Esophagus squamous epithelium (tissue), 4 donors: ENCODE measurements at regions not wholly inside any gene's neighbourhood (a gene's known extent, or its start where the extent isn't known, plus 50 kb on each side); places are given as distances from the start of the nearest gene placed in this dataset.

Experiments used
- POLR2A ChIP-seq, 4 donors: fragments of 450-650 bp; IDR thresholded peaks; one replicate each; pipeline ENCODE4 v1.6.1; 2017; ENCODE audit warnings: antibody characterized with exemption in 4 of 4, mild to moderate bottlenecking in 4 of 4, moderate library complexity in 3 of 4
- TF ChIP-seq, protein P1 (sequence below), 6 experiments: fragments of 450-650 bp in 4 of 6; fragments of 200-600 bp in 2 of 6; sonication (generic) in 2 of 6; IDR thresholded peaks; one replicate each; pipeline ENCODE4 v1.5.1; 2016 to 2019; ENCODE audit warnings: antibody characterized with exemption in 6 of 6, mild to moderate bottlenecking in 4 of 6, moderate library complexity in 4 of 6

- TF ChIP-seq, protein P1, sequence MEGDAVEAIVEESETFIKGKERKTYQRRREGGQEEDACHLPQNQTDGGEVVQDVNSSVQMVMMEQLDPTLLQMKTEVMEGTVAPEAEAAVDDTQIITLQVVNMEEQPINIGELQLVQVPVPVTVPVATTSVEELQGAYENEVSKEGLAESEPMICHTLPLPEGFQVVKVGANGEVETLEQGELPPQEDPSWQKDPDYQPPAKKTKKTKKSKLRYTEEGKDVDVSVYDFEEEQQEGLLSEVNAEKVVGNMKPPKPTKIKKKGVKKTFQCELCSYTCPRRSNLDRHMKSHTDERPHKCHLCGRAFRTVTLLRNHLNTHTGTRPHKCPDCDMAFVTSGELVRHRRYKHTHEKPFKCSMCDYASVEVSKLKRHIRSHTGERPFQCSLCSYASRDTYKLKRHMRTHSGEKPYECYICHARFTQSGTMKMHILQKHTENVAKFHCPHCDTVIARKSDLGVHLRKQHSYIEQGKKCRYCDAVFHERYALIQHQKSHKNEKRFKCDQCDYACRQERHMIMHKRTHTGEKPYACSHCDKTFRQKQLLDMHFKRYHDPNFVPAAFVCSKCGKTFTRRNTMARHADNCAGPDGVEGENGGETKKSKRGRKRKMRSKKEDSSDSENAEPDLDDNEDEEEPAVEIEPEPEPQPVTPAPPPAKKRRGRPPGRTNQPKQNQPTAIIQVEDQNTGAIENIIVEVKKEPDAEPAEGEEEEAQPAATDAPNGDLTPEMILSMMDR (IDR thresholded peaks at IDR 0.05): no peak
- TF ChIP-seq POLR2A (IDR thresholded peaks at IDR 0.05): no peak
Measured at GRCh38 chr10:2543142-2543886, 524.0 kb upstream of the PFKP start.
